Common myeloid progenitor, CD34-positive (primary cell): ENCODE measurements at regions not wholly inside any gene's neighbourhood (a gene's known extent, or its start where the extent isn't known, plus 50 kb on each side); places are given as distances from the start of the nearest gene placed in this dataset.
"Not testable (repeated sequence)": the region's sequence is repeated elsewhere in the genome, so short reads cannot be mapped to it uniquely, and the experiment has no call there.

Source experiments
- CTCF ChIA-PET: fragments of 350-600 bp; sonication (Branson Sonifier 250); formaldehyde crosslinking; loops from one replicate; lab custom pipeline; 2021; ENCODE audit warnings: antibody characterized with exemption; lab: Charles Lee
- POLR2A ChIA-PET: fragments of 350-600 bp; sonication (Branson Sonifier 250); formaldehyde crosslinking; loops from one replicate; lab custom pipeline; 2021; ENCODE audit warnings: antibody characterized with exemption; lab: Charles Lee
- DNase-seq, 3 donors: peaks; one replicate each; pipeline versions ENCODE4 v3.0.0 to v3.0.0-alpha.2; 2013
- H3K27ac ChIP-seq, 2 experiments: 1 replicate in 1 of 2; 2 replicates in 1 of 2; pipeline ENCODE4 v1.7.0; 2013; ENCODE audit warnings: inconsistent platforms in 2 of 2, low read length in 2 of 2, mild to moderate bottlenecking in 2 of 2, low read depth in 1 of 2, moderate library complexity in 1 of 2; ENCODE audit not compliant: severe bottlenecking in 2 of 2, insufficient read depth in 1 of 2, poor library complexity in 1 of 2
- H3K27me3 ChIP-seq, 5 experiments: replicated peaks in 2 of 5; 1 replicate in 3 of 5; 2 replicates in 2 of 5; pipeline versions ENCODE4 v1.6.1 to v1.7.0; 2013; ENCODE audit warnings: low read length in 4 of 5, mild to moderate bottlenecking in 2 of 5, moderate library complexity in 2 of 5, inconsistent platforms in 1 of 5; ENCODE audit not compliant: insufficient read depth in 5 of 5, control insufficient read depth in 4 of 5
- H3K36me3 ChIP-seq, 4 experiments: 1 replicate in 2 of 4; 2 replicates in 2 of 4; pipeline versions ENCODE4 v1.6.1 to v1.7.0; 2013; ENCODE audit warnings: low read length in 3 of 4, control low read depth in 1 of 4, mild to moderate bottlenecking in 1 of 4; ENCODE audit not compliant: control insufficient read depth in 4 of 4, insufficient read depth in 4 of 4
- H3K4me1 ChIP-seq, 4 experiments: 1 replicate in 3 of 4; 2 replicates in 1 of 4; pipeline versions ENCODE4 v1.6.1 to v1.7.1; 2013; ENCODE audit warnings: low read length in 3 of 4, mild to moderate bottlenecking in 3 of 4, control low read depth in 1 of 4, inconsistent platforms in 1 of 4, moderate library complexity in 1 of 4; ENCODE audit not compliant: control insufficient read depth in 4 of 4, insufficient read depth in 4 of 4; ENCODE audit errors: control extremely low read depth in 1 of 4
- H3K4me3 ChIP-seq, 7 experiments: 1 replicate in 4 of 7; 2 replicates in 3 of 7; pipeline versions ENCODE4 v1.5.1 to v1.7.0; 2013; ENCODE audit warnings: mild to moderate bottlenecking in 7 of 7, low read length in 6 of 7, moderate library complexity in 6 of 7, inconsistent platforms in 2 of 7, low read depth in 2 of 7, control low read depth in 1 of 7; ENCODE audit not compliant: insufficient read depth in 4 of 7, control insufficient read depth in 1 of 7; ENCODE audit errors: extremely low read depth in 1 of 7
- H3K9me3 ChIP-seq, 5 experiments: 1 replicate in 4 of 5; 2 replicates in 1 of 5; pipeline versions ENCODE4 v1.6.1 to v1.7.1; 2013; ENCODE audit warnings: low read length in 4 of 5, mild to moderate bottlenecking in 2 of 5, inconsistent platforms in 1 of 5, low read depth in 1 of 5, moderate library complexity in 1 of 5; ENCODE audit not compliant: control insufficient read depth in 4 of 5, insufficient read depth in 2 of 5; ENCODE audit errors: control extremely low read depth in 1 of 5
- WGBS: methylation state at CpG from one replicate; pipeline ENCODE4 v1.1.5; 2013; ENCODE audit not compliant: insufficient coverage; 5-methylcytosine and 5-hydroxymethylcytosine counted together

DNA sequence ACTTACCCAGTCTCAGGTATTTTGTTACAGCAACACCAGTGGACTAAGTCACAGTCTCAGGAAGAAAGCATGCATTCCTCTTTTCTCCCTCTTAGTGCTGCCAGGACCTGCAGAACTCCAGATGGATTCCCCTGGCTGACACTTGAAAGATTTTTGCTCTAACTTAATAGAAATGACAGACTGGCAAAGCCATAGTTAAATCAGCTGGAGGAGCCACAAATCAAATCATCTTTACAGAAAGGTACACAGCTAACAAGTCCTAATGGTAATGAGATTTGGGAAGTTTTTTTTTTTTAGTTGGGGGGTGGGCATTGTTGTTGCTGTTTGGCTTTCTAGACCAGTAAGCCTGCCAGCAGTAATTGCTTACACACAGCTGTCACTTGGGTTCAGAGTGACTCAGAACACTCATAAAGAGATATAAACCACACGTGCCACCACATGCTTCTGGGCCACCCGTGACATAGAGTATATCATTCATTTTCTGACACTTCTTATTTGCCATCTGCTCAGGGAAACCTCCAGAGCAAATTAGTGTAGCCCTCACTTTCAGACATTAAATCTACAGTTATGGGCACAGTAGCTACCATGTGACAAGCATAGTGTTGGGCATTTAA lies 72.4 kb downstream of the FH start:
- no peak for DNase-seq
- Histone ChIP-seq H3K27me3 (peaks cover 0 to 2% (median 0%) of the 10 kb centered on the region in 5 experiments), H3K4me1 (no peaks in the 10 kb centered on the region), H3K9me3 (no peaks in the 10 kb centered on the region), H3K4me3 (no peak overlapping the region), H3K27ac (no peak overlapping the region), H3K36me3 (no peaks in the 10 kb centered on the region)
- POLR2A ChIA-PET: no interaction called here
- WGBS: 75% methylated on average over 2 of the region's 2 CpGs
- CTCF ChIA-PET: no interaction called here

DNA sequence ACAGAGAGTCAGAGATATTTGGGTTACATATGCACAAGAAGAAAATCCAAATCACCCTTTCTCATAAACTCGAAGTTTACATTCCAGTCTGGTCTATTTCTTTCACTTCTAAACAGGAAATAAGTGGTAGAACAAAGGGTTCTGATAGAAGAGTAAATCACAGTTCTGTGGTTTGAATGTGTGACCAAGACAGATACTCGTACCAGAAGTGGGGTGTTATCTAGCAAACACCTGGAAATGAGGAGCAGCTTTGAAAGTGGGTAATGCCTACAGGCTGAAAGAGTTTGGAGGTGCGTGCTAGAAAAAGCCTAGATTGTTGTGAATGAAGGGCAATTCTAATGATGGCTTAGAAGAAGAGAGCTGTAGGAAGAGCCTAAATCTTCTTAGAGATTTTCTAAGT lies 74.7 kb downstream of the FH start:
- WGBS: 90% methylated on average over 2 of the region's 3 CpGs
- peaks cover 0 to 2% (median 0%) of the 10 kb centered on the region in 5 experiments for H3K27me3 ChIP-seq
- H3K4me1 ChIP-seq: no peaks in the 10 kb centered on the region
- DNase-seq: no peak
- POLR2A ChIA-PET: no interaction called here
- no peaks in the 10 kb centered on the region for H3K9me3 ChIP-seq
- no peaks in the 10 kb centered on the region for H3K36me3 ChIP-seq
- no peak overlapping the region for H3K4me3 ChIP-seq
- CTCF ChIA-PET: no interaction called here
- no peak overlapping the region for H3K27ac ChIP-seq

DNA sequence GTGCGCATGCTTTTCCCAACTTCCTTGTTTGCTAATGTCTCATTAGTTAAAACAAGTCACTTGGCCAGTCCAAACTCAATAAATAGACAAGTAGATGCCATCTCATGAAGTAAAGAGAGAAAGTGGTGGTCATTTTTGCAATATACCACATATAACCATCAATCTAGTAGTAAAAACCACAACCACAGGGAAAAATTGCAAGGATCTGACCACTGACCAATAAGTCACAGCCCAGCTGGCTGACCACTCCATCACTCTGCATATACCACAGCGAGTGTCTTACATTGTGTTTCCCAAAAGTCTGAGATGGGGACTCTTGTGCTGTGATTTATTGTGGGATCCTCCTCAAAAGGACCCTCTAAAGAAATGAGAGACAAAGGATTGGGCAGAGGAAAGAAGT lies 76.0 kb downstream of the FH start:
- POLR2A ChIA-PET: no interaction called here
- H3K36me3 ChIP-seq: no peaks in the 10 kb centered on the region
- H3K9me3 ChIP-seq: no peaks in the 10 kb centered on the region
- CTCF ChIA-PET: no interaction called here
- H3K4me1 ChIP-seq: no peaks in the 10 kb centered on the region
- peaks cover 0 to 2% (median 0%) of the 10 kb centered on the region in 5 experiments for H3K27me3 ChIP-seq
- H3K4me3 ChIP-seq: no peak overlapping the region
- no peak overlapping the region for H3K27ac ChIP-seq
- DNase-seq: no peak
- WGBS: 100% methylated on average over 1 of the region's 2 CpGs

- ChIA-PET POLR2A (no interaction called here), CTCF (no interaction called here)
- Histone ChIP-seq H3K27ac (no peak overlapping the region), H3K9me3 (no peaks in the 10 kb centered on the region), H3K27me3 (no peaks in the 10 kb centered on the region), H3K36me3 (no peaks in the 10 kb centered on the region), H3K4me3 (no peak overlapping the region), H3K4me1 (no peaks in the 10 kb centered on the region)
- 94% methylated on average over 3 of the region's 4 CpGs for WGBS
- no peak for DNase-seq
Measured at GRCh38 chr1:241442686-241443085, 76.9 kb downstream of the FH start.

DNA sequence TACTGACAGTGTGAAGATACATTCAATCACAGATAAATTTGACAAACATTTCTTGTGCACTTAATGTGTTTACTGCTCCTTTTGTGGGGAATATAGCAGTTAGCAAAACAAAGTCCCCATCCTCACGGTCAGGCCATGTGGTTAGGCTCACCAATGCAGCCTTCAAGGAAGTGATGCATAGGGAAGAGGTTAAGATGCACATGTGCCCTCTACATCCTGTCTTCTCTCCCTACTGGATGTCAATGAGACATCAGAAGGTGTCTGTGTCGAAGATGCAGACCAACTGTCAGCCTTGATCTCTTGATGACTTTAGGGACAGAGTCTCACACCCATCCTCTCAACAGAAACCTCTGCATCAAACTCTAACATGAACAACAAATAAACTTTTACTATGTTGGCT lies 78.7 kb downstream of the FH start:
- Histone ChIP-seq H3K4me3 (no peak overlapping the region), H3K27me3 (no peaks in the 10 kb centered on the region), H3K9me3 (no peaks in the 10 kb centered on the region), H3K36me3 (no peaks in the 10 kb centered on the region), H3K27ac (no peak overlapping the region), H3K4me1 (no peaks in the 10 kb centered on the region)
- WGBS: 73% methylated on average over 2 of the region's 2 CpGs
- ChIA-PET POLR2A (no interaction called here), CTCF (no interaction called here)
- no peak for DNase-seq

GRCh38 chr1:241438686-241439085 lies 80.9 kb downstream of the FH start:
- H3K27ac ChIP-seq, H3K36me3 ChIP-seq, H3K4me3 ChIP-seq, CTCF ChIA-PET, H3K27me3 ChIP-seq, POLR2A ChIA-PET, DNase-seq, H3K4me1 ChIP-seq, H3K9me3 ChIP-seq: not testable (repeated sequence)
- 87% methylated on average over 2 of the region's 2 CpGs for WGBS

DNA sequence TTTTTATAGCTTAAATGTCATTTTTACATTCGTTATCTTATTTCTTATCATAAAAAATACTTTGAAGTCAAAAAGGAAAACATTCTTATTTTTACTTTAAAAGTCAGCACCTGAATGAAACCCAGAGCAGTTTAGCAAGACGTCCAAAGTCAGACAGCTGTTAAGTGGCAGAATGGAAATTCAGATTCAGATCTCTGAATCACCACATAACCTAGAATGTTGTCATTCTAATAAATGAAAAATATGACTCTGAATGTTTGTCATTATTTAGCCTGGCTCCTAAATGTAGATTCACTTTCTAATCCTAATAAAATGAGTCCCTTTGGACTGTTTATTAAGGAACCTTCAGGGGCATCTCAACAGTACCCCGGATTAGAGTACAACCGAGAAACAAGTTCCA lies 75.2 kb upstream of the RGS7 start:
- WGBS: 89% methylated on average over 2 of the region's 4 CpGs
- ChIA-PET POLR2A (no interaction called here), CTCF (no interaction called here)
- Histone ChIP-seq H3K27ac (no peak overlapping the region), H3K9me3 (no peaks in the 10 kb centered on the region), H3K36me3 (no peaks in the 10 kb centered on the region), H3K27me3 (peaks cover 0 to 3% (median 0%) of the 10 kb centered on the region in 5 experiments), H3K4me1 (no peaks in the 10 kb centered on the region), H3K4me3 (no peak overlapping the region)
- no peak for DNase-seq
